HL-60 (cell line): ENCODE measurements at regions not wholly inside any gene's neighbourhood (a gene's known extent, or its start where the extent isn't known, plus 50 kb on each side); places are given as distances from the start of the nearest gene placed in this dataset.

ENCODE experiments used
- DNase-seq, 2 experiments: peaks; one replicate each; pipeline ENCODE4 v3.0.0-alpha.2; 2010 to 2020; ENCODE audit warnings: low read depth in 1 of 2, low spot score in 1 of 2
- H3K27ac ChIP-seq: fragments of 250-450 bp; sonication (Bioruptor Pico); replicated peaks from 2 replicates; pipeline ENCODE4 v1.5.1; 2020; ENCODE audit warnings: mild to moderate bottlenecking, moderate library complexity
- H3K27me3 ChIP-seq: fragments of 250-450 bp; sonication (Bioruptor Pico); 2 replicates; pipeline ENCODE4 v1.5.1; 2021; ENCODE audit warnings: mild to moderate bottlenecking, moderate library complexity; ENCODE audit not compliant: insufficient read depth, poor library complexity, severe bottlenecking
- H3K4me3 ChIP-seq: replicated peaks from 2 replicates; pipeline ENCODE4 v1.5.1; 2011; ENCODE audit warnings: mild to moderate bottlenecking, control low read depth, low read length; ENCODE audit not compliant: insufficient read depth
- CTCF ChIP-seq: IDR thresholded peaks from one replicate; pipeline ENCODE4 v1.5.1; 2011; ENCODE audit warnings: low read length, control low read depth, inconsistent platforms; ENCODE audit not compliant: insufficient read depth
- GABPA ChIP-seq: IDR thresholded peaks from 2 replicates; pipeline ENCODE4 v1.6.1; 2012; ENCODE audit warnings: low read depth
- POLR2AphosphoS5 ChIP-seq: IDR thresholded peaks from 2 replicates; pipeline ENCODE4 v1.6.1; 2012; ENCODE audit warnings: low read depth
- REST ChIP-seq: IDR thresholded peaks from 2 replicates; pipeline ENCODE4 v1.6.1; 2012; ENCODE audit warnings: low read depth; ENCODE audit not compliant: insufficient replicate concordance
- SPI1 ChIP-seq: IDR thresholded peaks from 2 replicates; pipeline ENCODE4 v1.6.1; 2012; ENCODE audit warnings: low read depth, mild to moderate bottlenecking, borderline replicate concordance

DNA sequence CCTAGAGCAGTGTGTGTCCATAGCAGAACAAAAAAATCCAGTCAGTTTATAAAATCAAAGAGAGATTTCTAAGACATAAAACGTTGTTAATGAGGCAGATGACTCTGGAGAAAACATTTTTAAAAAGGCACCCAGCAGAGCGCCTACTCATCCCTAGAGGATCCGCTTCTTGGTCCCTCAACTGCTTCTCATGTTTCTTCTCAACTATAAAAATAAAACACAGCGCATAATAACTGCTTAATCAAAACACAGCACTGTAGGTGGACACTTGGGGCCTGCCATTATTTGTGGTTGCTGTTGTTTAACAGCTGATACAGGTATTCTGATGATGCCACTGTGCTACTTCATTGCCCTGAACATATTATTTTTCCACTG, 347.9 kb downstream of the FGF9 start:
- DNase-seq: no peak
- H3K27me3 ChIP-seq: no peaks in the 10 kb centered on the region
- TF ChIP-seq POLR2AphosphoS5 (no peak), REST (no peak), SPI1 (no peak), CTCF (no peak), GABPA (no peak)
- H3K27ac ChIP-seq: no peak overlapping the region
- no peak overlapping the region for H3K4me3 ChIP-seq

DNA sequence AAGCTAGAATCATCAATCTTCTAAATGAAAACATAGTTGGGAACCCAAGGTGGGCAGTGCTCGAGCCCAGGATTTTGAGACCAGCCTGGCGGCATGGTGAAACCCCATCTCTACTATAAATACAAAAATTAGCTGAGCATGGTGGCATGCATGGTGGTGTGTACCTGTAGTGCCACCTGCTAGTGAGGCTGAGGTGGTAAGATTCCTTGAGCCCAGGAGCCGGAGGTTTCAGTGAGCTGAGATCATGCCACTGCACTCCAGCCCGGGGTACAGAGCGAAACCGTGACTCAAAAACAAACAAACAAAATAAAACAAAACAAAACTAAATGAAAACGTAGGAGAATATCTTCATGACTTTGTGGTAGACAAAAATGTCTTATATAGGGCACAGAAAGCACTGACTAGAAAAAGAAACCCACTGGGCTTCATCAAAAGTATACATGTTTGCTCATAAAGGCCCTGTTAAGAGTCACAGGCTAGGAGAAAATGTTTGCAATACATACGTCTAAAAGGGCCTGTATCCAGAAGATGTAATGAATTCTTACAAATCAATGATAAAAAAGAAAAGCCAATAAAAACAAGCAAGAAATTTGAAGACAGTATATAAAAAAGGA, 353.6 kb downstream of the FGF9 start:
- TF ChIP-seq REST: no peak
- no peak for TF ChIP-seq CTCF
- no peak for TF ChIP-seq POLR2AphosphoS5
- no peak for TF ChIP-seq GABPA
- TF ChIP-seq SPI1: no peak
- no peak for DNase-seq
- H3K27me3 ChIP-seq: no peaks in the 10 kb centered on the region
- H3K4me3 ChIP-seq: no peak overlapping the region
- H3K27ac ChIP-seq: no peak overlapping the region

DNA sequence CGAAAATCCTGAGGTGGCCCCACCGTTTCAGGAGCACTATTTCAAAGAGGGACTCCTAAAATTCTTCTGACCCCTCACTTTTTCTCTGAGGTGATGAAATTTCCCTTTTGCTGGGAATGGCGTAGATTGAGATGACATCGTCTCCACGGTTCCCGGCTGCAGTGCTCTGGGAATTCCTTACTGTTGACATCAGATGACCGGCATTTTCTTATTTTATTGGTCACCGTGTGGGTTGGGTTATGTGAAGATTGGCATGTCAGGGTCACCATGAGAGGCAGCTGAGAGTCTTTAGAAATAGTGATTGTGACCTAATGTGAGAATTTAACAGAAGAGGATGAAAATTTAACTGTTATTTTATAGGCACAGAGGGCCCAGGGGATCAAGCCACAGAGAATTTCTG, 356.7 kb downstream of the FGF9 start:
- Histone ChIP-seq H3K27ac (no peak overlapping the region), H3K27me3 (no peaks in the 10 kb centered on the region), H3K4me3 (no peak overlapping the region)
- TF ChIP-seq REST (no peak), SPI1 (no peak), POLR2AphosphoS5 (no peak), CTCF (no peak), GABPA (no peak)
- no peak for DNase-seq
